NCI-H1092 treated with DMSO at 0.1 percent for 48 hours (cell line): ENCODE measurements at regions not wholly inside any gene's neighbourhood (a gene's known extent, or its start where the extent isn't known, plus 50 kb on each side); places are given as distances from the start of the nearest gene placed in this dataset.
"Not testable (repeated sequence)": the region's sequence is repeated elsewhere in the genome, so short reads cannot be mapped to it uniquely, and the experiment has no call there.

ENCODE experiments used
- DNase-seq: peaks from one replicate; lab custom pipeline; 2025; lab: John Stamatoyannopoulos, UW

DNA sequence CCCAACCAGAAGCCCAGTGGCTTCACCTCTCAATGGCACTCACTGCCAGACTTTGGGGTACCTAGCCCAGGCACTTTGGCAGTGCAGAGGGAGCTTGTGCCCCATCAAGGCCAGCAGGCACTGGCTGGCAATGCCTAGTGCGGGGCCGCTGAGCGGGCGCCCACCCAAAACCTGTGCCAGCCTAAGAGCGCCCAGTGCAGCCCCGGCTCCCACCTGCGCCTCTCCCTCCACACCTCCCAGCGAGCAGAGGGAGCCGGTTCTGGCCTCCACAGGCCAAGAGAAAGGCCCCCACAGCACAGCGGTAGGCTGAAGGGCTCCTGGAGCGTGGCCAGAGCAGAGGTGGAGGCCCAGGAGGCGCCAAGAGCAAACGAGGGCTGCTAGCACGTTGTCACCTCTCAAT lies 930.8 kb downstream of the IPMK start:
- DNase-seq: no peak

- DNase-seq: no peak
Measured at GRCh38 chr10:57336341-57336740, 931.4 kb downstream of the IPMK start.

GRCh38 chr10:57334523-57334922 lies 933.2 kb downstream of the IPMK start:
- no peak for DNase-seq

DNA sequence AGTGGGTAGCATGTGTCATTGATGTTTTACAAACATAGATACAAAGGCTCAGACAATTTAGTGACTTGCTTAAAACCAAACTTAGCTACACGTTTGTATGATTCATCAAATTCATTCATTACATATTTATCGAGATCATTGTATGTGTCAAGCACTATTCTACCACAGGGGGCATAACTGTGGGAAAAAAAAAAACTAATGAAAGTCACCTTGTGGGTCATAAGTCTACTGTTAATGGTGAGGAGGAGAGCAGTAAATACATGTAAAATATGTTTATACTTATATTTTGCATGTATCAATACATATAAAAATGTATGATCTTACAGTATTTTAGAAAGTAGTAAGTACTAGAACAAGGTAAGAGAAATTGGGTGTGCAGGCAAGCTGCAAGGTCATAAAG lies 933.8 kb downstream of the IPMK start:
- no peak for DNase-seq

GRCh38 chr10:57321400-57321854 lies 946.3 kb downstream of the IPMK start:
- DNase-seq: not testable (repeated sequence)

GRCh38 chr10:57320416-57320815 lies 947.3 kb downstream of the IPMK start:
- DNase-seq: no peak

- DNase-seq: no peak
Measured at GRCh38 chr10:57314046-57314445, 953.0 kb upstream of the ZWINT start.

DNA sequence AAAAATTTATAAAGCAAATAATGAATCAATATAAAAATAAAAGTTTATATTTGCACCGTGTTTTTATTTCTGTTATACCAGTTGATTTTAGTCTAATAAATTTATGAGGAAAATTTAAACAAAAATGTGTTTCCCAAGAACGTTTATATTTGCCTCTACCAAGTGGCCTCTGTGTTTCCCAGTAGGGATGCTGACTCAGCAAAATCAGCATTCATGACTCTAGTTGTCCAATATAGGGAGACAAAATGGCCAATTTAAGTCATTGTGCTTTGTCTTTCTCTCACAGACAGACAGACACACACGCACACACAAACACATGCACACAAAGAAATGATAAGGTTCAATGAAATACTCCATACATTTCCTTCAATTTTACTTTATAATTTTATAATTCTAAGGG lies 942.5 kb upstream of the ZWINT start:
- no peak for DNase-seq

DNA sequence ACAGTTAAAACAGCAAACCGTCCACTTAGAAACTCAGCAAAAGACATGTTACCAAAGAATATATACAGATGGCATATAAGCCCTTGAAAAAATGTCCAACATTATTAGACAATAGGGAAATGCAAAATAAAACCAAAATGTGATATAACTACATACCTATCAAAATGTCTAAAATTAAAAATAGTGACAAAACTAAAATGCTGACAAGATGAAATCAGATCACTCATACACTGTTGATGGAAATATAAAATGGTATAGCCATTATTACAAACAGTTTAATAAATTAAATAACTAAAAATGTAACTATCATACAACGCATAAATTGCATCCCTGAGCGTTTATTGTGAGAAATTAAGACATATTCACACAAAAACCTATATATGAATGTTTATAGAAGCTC lies 939.7 kb upstream of the ZWINT start:
- no peak for DNase-seq

- no peak for DNase-seq
Measured at GRCh38 chr10:57294698-57295097, 933.6 kb upstream of the ZWINT start.

- DNase-seq: no peak
Measured at GRCh38 chr10:57288754-57289153, 927.7 kb upstream of the ZWINT start.

- no peak for DNase-seq
Measured at GRCh38 chr10:57262892-57263291, 901.8 kb upstream of the ZWINT start.

DNA sequence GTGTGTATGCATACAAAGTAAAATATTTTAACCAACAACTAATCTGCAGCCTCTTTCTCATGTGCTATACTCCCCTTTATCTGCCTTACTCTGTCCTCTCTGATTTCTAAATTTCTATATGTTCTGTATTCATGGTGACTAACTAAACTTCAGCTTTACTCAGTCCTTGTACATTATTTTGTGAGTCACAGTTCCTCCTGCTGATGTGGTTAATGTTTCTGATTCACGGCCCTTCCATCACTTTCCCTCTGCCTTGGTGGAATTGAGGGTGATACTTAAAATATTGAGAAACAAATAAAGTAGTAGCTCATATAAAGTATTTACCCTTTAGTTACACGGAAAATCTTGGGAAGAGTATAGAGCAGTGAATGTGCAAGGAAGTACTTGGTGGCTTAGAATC lies 899.1 kb upstream of the ZWINT start:
- DNase-seq: no peak

- no peak for DNase-seq
Measured at GRCh38 chr10:57249615-57250281, 888.7 kb upstream of the ZWINT start.

DNA sequence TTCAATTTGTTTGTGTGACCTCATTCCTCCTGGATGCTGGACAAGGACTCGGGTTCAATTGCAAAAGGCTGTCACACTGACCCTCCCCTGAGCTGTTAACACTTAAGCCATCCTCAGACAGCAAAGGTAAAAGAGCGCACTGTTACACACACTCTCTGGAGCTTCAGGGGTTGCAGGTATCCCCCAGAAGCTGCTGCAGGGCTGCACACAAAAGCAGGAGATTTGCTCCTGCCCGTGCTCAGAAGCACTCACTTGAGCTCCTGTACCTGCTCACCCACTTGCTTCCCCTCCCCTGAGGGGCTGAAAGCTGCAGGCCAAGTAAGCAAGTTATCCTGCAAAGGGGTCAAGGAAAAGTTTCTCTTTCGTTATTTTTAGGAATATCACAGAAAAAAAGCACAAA lies 886.2 kb upstream of the ZWINT start:
- no peak for DNase-seq

DNA sequence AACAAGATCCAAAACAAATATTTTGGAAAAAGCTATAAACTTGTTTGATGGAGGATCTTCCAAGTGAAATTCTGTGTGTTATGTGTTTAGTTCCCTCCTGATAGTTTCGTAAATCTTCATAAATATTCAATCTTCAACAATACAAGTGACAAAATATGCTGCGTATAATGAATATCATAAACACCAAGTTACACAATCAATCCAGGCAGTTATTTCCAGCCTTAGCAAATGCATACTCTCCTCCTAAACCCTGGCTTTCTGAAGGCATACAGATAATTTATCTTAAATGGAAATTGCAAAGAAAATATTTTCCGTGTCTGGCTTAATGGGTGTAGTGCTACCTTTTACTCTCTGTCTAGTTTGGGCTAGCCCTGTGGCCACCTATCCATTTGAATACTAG lies 864.9 kb upstream of the ZWINT start:
- DNase-seq: no peak

- no peak for DNase-seq
Measured at GRCh38 chr10:57224811-57225210, 863.8 kb upstream of the ZWINT start.

- DNase-seq: no peak
Measured at GRCh38 chr10:57222603-57223002, 861.5 kb upstream of the ZWINT start.

GRCh38 chr10:57222129-57222528 lies 861.1 kb upstream of the ZWINT start:
- no peak for DNase-seq

DNA sequence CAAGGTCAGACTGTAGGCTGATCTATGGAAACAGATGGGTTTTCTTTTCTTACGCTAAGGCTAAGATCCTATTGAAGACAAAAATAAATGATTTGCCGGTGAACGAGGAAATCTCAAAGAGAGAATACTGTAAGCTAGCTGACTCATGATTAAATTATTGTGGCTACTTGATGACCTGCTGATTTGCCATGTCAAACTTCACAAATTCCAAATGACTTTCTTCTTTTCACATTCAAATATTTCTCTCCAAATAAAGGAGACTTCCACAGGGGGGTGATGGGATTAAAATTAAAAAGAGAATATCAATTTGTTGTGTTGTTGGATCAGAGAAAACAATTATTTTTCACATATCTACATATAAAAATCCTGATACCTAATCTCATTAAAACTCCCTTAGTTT lies 860.6 kb upstream of the ZWINT start:
- DNase-seq: no peak

DNA sequence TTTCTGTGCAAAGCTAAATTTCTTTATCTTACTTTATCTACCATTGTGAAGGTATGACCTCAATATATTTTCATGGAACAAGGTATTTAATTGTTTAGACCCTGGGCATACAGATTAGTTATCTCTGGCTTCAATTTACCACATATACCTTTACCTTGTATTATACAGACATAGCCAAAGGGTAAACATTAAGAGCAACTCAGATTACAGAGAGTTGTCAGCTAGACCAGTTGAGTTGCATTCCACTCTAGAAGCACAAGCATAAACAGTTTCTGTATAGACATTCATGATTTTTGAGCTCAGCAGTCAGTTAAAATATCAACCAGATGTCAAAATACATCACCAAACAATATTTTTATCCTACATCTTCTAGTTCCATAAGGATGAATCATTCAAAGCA lies 857.3 kb upstream of the ZWINT start:
- DNase-seq: no peak

GRCh38 chr10:57202356-57202755 lies 841.3 kb upstream of the ZWINT start:
- no peak for DNase-seq

DNA sequence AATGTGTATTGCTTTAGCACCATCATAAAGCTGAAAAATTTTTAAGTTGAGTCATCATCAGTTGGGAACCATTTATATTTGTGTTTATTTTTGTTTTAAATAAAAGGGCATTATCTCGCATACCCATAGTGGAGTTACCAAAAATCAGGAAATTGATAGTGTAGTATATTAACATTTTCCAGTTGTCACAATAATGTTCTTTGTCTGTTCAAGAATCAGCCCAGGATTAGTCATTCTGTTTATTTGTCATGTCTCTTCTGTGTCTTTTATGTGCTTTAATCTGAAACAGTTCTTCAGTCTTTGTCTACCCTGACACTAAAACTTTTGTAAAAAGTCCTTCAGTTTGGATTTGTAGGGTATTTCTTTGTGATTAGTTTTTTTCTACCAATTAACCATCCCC lies 827.8 kb upstream of the ZWINT start:
- DNase-seq: no peak

GRCh38 chr10:57186201-57186600 lies 825.1 kb upstream of the ZWINT start:
- DNase-seq: no peak

DNA sequence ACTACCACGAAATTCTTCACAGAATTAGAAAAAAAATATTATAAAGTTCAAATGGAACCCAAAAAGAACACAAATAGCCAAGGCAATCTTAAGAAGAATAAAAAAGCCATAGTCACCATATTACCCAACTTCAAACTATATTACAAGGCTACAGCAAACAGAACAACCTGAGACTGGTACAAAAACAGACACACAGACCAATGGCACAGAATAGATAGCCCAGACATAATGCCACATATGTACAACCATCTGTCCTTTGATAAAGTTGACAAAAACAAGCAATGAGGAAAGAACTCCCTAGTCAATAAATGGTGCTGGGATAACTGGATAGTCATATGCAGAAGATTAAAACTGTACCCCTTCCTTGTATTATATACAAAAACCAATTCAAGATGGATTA lies 808.5 kb upstream of the ZWINT start:
- DNase-seq: no peak
